Mesendoderm (in vitro differentiated cells): ENCODE measurements at regions not wholly inside any gene's neighbourhood (a gene's known extent, or its start where the extent isn't known, plus 50 kb on each side); places are given as distances from the start of the nearest gene placed in this dataset.

ENCODE experiments used
- DNase-seq: peaks from one replicate; pipeline ENCODE4 v3.0.0; 2013
- H2AK5ac ChIP-seq: 2 replicates; pipeline ENCODE4 v1.6.1; 2013; ENCODE audit warnings: low read length, inconsistent platforms
- H2BK120ac ChIP-seq: 2 replicates; pipeline ENCODE4 v1.6.1; 2013; ENCODE audit warnings: low read depth, mild to moderate bottlenecking, low read length, moderate library complexity, mixed read lengths
- H2BK15ac ChIP-seq: replicated peaks from 2 replicates; pipeline ENCODE4 v1.6.1; 2013; ENCODE audit warnings: low read depth, mild to moderate bottlenecking, moderate library complexity
- H2BK5ac ChIP-seq: 2 replicates; pipeline ENCODE4 v1.6.1; 2013; ENCODE audit warnings: low read length, inconsistent platforms
- H3K18ac ChIP-seq: 2 replicates; pipeline ENCODE4 v1.6.1; 2013; ENCODE audit warnings: mild to moderate bottlenecking, low read length, mixed read lengths
- H3K23ac ChIP-seq: one replicate; pipeline ENCODE4 v1.6.1; 2013; ENCODE audit warnings: low read length
- H3K27ac ChIP-seq: 2 replicates; pipeline ENCODE4 v1.5.1; 2013; ENCODE audit warnings: low read depth, mild to moderate bottlenecking, inconsistent platforms, low read length, moderate library complexity
- H3K27me3 ChIP-seq: 2 replicates; pipeline ENCODE4 v1.6.1; 2013; ENCODE audit warnings: low read length, control low read depth, mild to moderate bottlenecking, inconsistent platforms; ENCODE audit not compliant: insufficient read depth, poor library complexity
- H3K36me3 ChIP-seq: 2 replicates; pipeline ENCODE4 v1.6.1; 2013; ENCODE audit warnings: low read length, inconsistent platforms; ENCODE audit not compliant: control insufficient read depth, insufficient read depth
- H3K4ac ChIP-seq: one replicate; pipeline ENCODE4 v1.6.1; 2013; ENCODE audit warnings: low read depth, mild to moderate bottlenecking, low read length, moderate library complexity
- H3K4me1 ChIP-seq: 2 replicates; pipeline ENCODE4 v1.6.1; 2013; ENCODE audit warnings: low read depth, low read length, inconsistent platforms; ENCODE audit not compliant: control insufficient read depth
- H3K4me2 ChIP-seq: 2 replicates; pipeline ENCODE4 v1.6.1; 2013; ENCODE audit warnings: low read length
- H3K4me3 ChIP-seq: 2 replicates; pipeline ENCODE4 v1.5.1; 2013; ENCODE audit warnings: mild to moderate bottlenecking, low read length
- H3K56ac ChIP-seq: one replicate; pipeline ENCODE4 v1.6.1; 2013; ENCODE audit warnings: low read length
- H3K79me1 ChIP-seq: 2 replicates; pipeline ENCODE4 v1.6.1; 2013; ENCODE audit warnings: low read length, inconsistent platforms
- H3K79me2 ChIP-seq: 2 replicates; pipeline ENCODE4 v1.6.1; 2013; ENCODE audit warnings: mild to moderate bottlenecking, low read length; ENCODE audit not compliant: control insufficient read depth, insufficient read depth
- H3K9ac ChIP-seq: 2 replicates; pipeline ENCODE4 v1.6.1; 2013; ENCODE audit warnings: low read length, inconsistent platforms
- H4K5ac ChIP-seq: one replicate; pipeline ENCODE4 v1.6.1; 2013; ENCODE audit warnings: low read length
- H4K8ac ChIP-seq: one replicate; pipeline ENCODE4 v1.6.1; 2013; ENCODE audit warnings: low read depth, mild to moderate bottlenecking, control low read depth, low read length, moderate library complexity
- WGBS: extraction: QIAGEN DNeasy Blood & Tissue Kit; methylation state at CpG from one replicate; pipeline ENCODE4 v1.1.7; 2013; ENCODE audit warnings: low lambda C conversion rate, missing lambda C conversion rate; ENCODE audit not compliant: insufficient coverage; ENCODE audit errors: extremely low coverage; 5-methylcytosine and 5-hydroxymethylcytosine counted together

GRCh38 chr14:98195256-98195655, 1076.7 kb downstream of the BCL11B start:
- H3K18ac ChIP-seq = no peak overlapping the region
- no peak overlapping the region for H3K4me2 ChIP-seq
- H2BK120ac ChIP-seq = no peak overlapping the region
- no peak for DNase-seq
- no peak overlapping the region for H3K9ac ChIP-seq
- H2BK15ac ChIP-seq = no peak overlapping the region
- H3K23ac ChIP-seq = no peak overlapping the region
- no peak overlapping the region for H3K27ac ChIP-seq
- H2BK5ac ChIP-seq = no peak overlapping the region
- no peaks in the 10 kb centered on the region for H3K27me3 ChIP-seq
- no peaks in the 10 kb centered on the region for H3K79me2 ChIP-seq
- no peak overlapping the region for H3K4ac ChIP-seq
- H3K4me1 ChIP-seq = peaks cover 2% of the 10 kb centered on the region
- H3K36me3 ChIP-seq = no peaks in the 10 kb centered on the region
- H3K4me3 ChIP-seq = no peak overlapping the region
- no peak overlapping the region for H4K8ac ChIP-seq
- no CpG with 5 or more reads among the region's 3 CpGs for WGBS
- H3K56ac ChIP-seq = no peak overlapping the region
- no peaks in the 10 kb centered on the region for H3K79me1 ChIP-seq
- no peak overlapping the region for H2AK5ac ChIP-seq
- no peak overlapping the region for H4K5ac ChIP-seq

- H3K4me3 ChIP-seq = no peak overlapping the region
- no peak overlapping the region for H3K27ac ChIP-seq
- H2BK5ac ChIP-seq = no peak overlapping the region
- H3K23ac ChIP-seq = no peak overlapping the region
- no peak overlapping the region for H4K8ac ChIP-seq
- H3K9ac ChIP-seq = no peak overlapping the region
- no peaks in the 10 kb centered on the region for H3K79me1 ChIP-seq
- peaks cover 2% of the 10 kb centered on the region for H3K4me1 ChIP-seq
- H3K4ac ChIP-seq = no peak overlapping the region
- H4K5ac ChIP-seq = no peak overlapping the region
- no peak overlapping the region for H3K18ac ChIP-seq
- WGBS = no CpG with 5 or more reads among the region's 1 CpG
- H2AK5ac ChIP-seq = no peak overlapping the region
- DNase-seq = no peak
- H3K4me2 ChIP-seq = no peak overlapping the region
- no peaks in the 10 kb centered on the region for H3K79me2 ChIP-seq
- no peak overlapping the region for H2BK120ac ChIP-seq
- no peaks in the 10 kb centered on the region for H3K27me3 ChIP-seq
- no peak overlapping the region for H2BK15ac ChIP-seq
- no peaks in the 10 kb centered on the region for H3K36me3 ChIP-seq
- H3K56ac ChIP-seq = no peak overlapping the region
These were observed 1074.1 kb downstream of the BCL11B start for GRCh38 chr14:98197933-98198332.

GRCh38 chr14:98198385-98198784, 1073.6 kb downstream of the BCL11B start:
- Histone ChIP-seq H3K27ac (no peak overlapping the region), H2BK15ac (no peak overlapping the region), H2BK120ac (no peak overlapping the region), H3K79me2 (no peaks in the 10 kb centered on the region), H3K4me2 (no peak overlapping the region), H2AK5ac (no peak overlapping the region), H3K79me1 (no peaks in the 10 kb centered on the region), H3K4ac (no peak overlapping the region), H3K4me3 (no peak overlapping the region), H3K36me3 (no peaks in the 10 kb centered on the region), H3K18ac (no peak overlapping the region), H3K23ac (no peak overlapping the region), H3K27me3 (no peaks in the 10 kb centered on the region), H3K56ac (no peak overlapping the region), H2BK5ac (no peak overlapping the region), H4K5ac (no peak overlapping the region), H4K8ac (no peak overlapping the region), H3K4me1 (peaks cover 2% of the 10 kb centered on the region), H3K9ac (no peak overlapping the region)
- no CpG with 5 or more reads among the region's 10 CpGs for WGBS
- DNase-seq = no peak

- H2AK5ac ChIP-seq = no peak overlapping the region
- WGBS = no CpG with 5 or more reads among the region's 7 CpGs
- H3K27ac ChIP-seq = no peak overlapping the region
- H3K56ac ChIP-seq = no peak overlapping the region
- H3K23ac ChIP-seq = no peak overlapping the region
- H3K79me2 ChIP-seq = no peaks in the 10 kb centered on the region
- no peak overlapping the region for H4K8ac ChIP-seq
- H2BK5ac ChIP-seq = no peak overlapping the region
- no peaks in the 10 kb centered on the region for H3K79me1 ChIP-seq
- peaks cover 2% of the 10 kb centered on the region for H3K4me1 ChIP-seq
- H3K4me2 ChIP-seq = no peak overlapping the region
- no peak overlapping the region for H2BK120ac ChIP-seq
- H3K4ac ChIP-seq = no peak overlapping the region
- no peaks in the 10 kb centered on the region for H3K36me3 ChIP-seq
- no peak for DNase-seq
- no peak overlapping the region for H4K5ac ChIP-seq
- H2BK15ac ChIP-seq = no peak overlapping the region
- H3K27me3 ChIP-seq = no peaks in the 10 kb centered on the region
- H3K4me3 ChIP-seq = no peak overlapping the region
- no peak overlapping the region for H3K18ac ChIP-seq
- H3K9ac ChIP-seq = no peak overlapping the region
These were observed 1071.4 kb downstream of the BCL11B start for GRCh38 chr14:98200601-98201000.

DNA sequence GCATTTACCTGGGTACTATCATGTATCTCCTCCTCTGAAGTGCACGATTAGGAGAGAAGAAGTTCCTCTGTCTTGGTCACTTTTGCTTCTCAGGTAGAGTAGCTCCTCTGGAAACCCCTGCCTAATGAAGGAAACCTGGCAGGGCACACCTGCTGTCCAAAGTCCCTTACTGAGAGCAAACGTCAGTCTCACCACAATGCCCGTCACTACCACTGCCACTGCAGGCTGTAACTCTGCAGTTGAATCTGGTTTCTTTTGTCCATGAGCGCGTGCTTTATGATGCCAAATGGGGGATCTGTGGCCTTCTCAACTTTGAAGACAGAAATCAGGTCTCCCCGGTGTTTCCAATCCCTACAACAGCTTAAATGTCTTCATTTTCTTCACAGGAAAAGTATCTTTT, 1068.6 kb downstream of the BCL11B start:
- WGBS = no CpG with 5 or more reads among the region's 6 CpGs
- no peak overlapping the region for H4K8ac ChIP-seq

GRCh38 chr14:98204139-98204538, 1067.9 kb downstream of the BCL11B start:
- Histone ChIP-seq H3K27ac (no peak overlapping the region), H3K36me3 (no peaks in the 10 kb centered on the region), H3K4me2 (no peak overlapping the region), H3K79me1 (no peaks in the 10 kb centered on the region), H3K9ac (no peak overlapping the region), H3K27me3 (no peaks in the 10 kb centered on the region), H3K79me2 (no peaks in the 10 kb centered on the region), H3K18ac (no peak overlapping the region), H2AK5ac (no peak overlapping the region), H2BK15ac (no peak overlapping the region), H2BK120ac (no peak overlapping the region), H3K4me1 (no peaks in the 10 kb centered on the region), H4K5ac (no peak overlapping the region), H2BK5ac (no peak overlapping the region), H4K8ac (no peak overlapping the region), H3K23ac (no peak overlapping the region), H3K4ac (no peak overlapping the region), H3K56ac (no peak overlapping the region), H3K4me3 (no peak overlapping the region)
- WGBS = no CpG with 5 or more reads among the region's 3 CpGs
- no peak for DNase-seq

More for the DNA sequence above, 1068.6 kb downstream of the BCL11B start:
- no peaks in the 10 kb centered on the region for H3K79me2 ChIP-seq
- no peaks in the 10 kb centered on the region for H3K36me3 ChIP-seq
- H3K27me3 ChIP-seq = no peaks in the 10 kb centered on the region
- H3K4me2 ChIP-seq = no peak overlapping the region
- no peak overlapping the region for H2BK120ac ChIP-seq
- H2BK15ac ChIP-seq = no peak overlapping the region
- no peak overlapping the region for H2AK5ac ChIP-seq
- no peaks in the 10 kb centered on the region for H3K79me1 ChIP-seq
- H3K4me1 ChIP-seq = no peaks in the 10 kb centered on the region
- H3K23ac ChIP-seq = no peak overlapping the region
- no peak overlapping the region for H3K4ac ChIP-seq
- no peak for DNase-seq
- H4K5ac ChIP-seq = no peak overlapping the region
- no peak overlapping the region for H3K27ac ChIP-seq
- no peak overlapping the region for H3K56ac ChIP-seq
- H3K9ac ChIP-seq = no peak overlapping the region
- no peak overlapping the region for H3K18ac ChIP-seq
- no peak overlapping the region for H3K4me3 ChIP-seq
- H2BK5ac ChIP-seq = no peak overlapping the region
